Transverse colon (tissue), 4 donors: ENCODE measurements at regions not wholly inside any gene's neighbourhood (a gene's known extent, or its start where the extent isn't known, plus 50 kb on each side); places are given as distances from the start of the nearest gene placed in this dataset.

ENCODE experiments used
- DNase-seq: peaks from one replicate; pipeline ENCODE4 v3.0.0-alpha.2; 2019
- H3K27ac ChIP-seq, 4 donors: fragments of 200-600 bp; sonication (generic); 2 replicates each; pipeline ENCODE4 v1.5.1; 2016 to 2018; ENCODE audit warnings: inconsistent platforms in 4 of 4
- H3K27me3 ChIP-seq: fragments of 200-600 bp; sonication (generic); 2 replicates; pipeline ENCODE4 v1.5.1; 2017; ENCODE audit warnings: inconsistent platforms
- H3K36me3 ChIP-seq, 4 donors: fragments of 200-600 bp; sonication (generic); 2 replicates each; pipeline ENCODE4 v1.5.1; 2017 to 2019; ENCODE audit warnings: inconsistent platforms in 4 of 4
- H3K4me1 ChIP-seq, 4 donors: fragments of 200-600 bp; sonication (generic); 2 replicates each; pipeline ENCODE4 v1.5.1; 2017 to 2020; ENCODE audit warnings: inconsistent platforms in 4 of 4
- H3K4me3 ChIP-seq, 4 donors: fragments of 200-600 bp; sonication (generic); 1 replicate in 1 of 4; 2 replicates in 3 of 4; pipeline versions ENCODE4 v1.5.1 to v1.6.1; 2017 to 2019; ENCODE audit warnings: inconsistent platforms in 4 of 4
- H3K9me3 ChIP-seq, 2 donors: fragments of 200-600 bp; sonication (generic); 2 replicates each; pipeline ENCODE4 v1.5.1; 2017 to 2019; ENCODE audit warnings: inconsistent platforms in 2 of 2
- CTCF ChIP-seq, 5 experiments: fragments of 200-600 bp in 3 of 5; fragments of 450-650 bp in 2 of 5; sonication (generic) in 3 of 5; IDR thresholded peaks; 1 replicate in 2 of 5; 2 replicates in 3 of 5; pipeline ENCODE4 v1.5.1; 2016 to 2017; ENCODE audit warnings: antibody characterized with exemption in 5 of 5, inconsistent platforms in 3 of 5, mild to moderate bottlenecking in 2 of 5, moderate library complexity in 1 of 5
- EP300 ChIP-seq: sonication (generic); formaldehyde crosslinking; IDR thresholded peaks from one replicate; pipeline ENCODE4 v1.6.1; 2017; ENCODE audit warnings: antibody characterized with exemption, low read depth
- POLR2A ChIP-seq: fragments of 450-650 bp; IDR thresholded peaks from one replicate; pipeline ENCODE4 v1.6.1; 2016; ENCODE audit warnings: antibody characterized with exemption, mild to moderate bottlenecking, moderate library complexity
- POLR2AphosphoS5 ChIP-seq, 3 donors: sonication (generic); formaldehyde crosslinking; IDR thresholded peaks; one replicate each; pipeline ENCODE4 v1.6.1; 2016; ENCODE audit warnings: antibody characterized with exemption in 3 of 3
- WGBS, 2 donors: methylation state at CpG; one replicate each; pipeline ENCODE4 v1.1.5; 2018; ENCODE audit warnings: low coverage in 1 of 2; 5-methylcytosine and 5-hydroxymethylcytosine counted together
- in situ Hi-C, 4 donors: fragments of 200-750 bp; cut with MboI; loops; one replicate each; pipeline versions ENCODE4 v1.15.0 to v1.15.1; 2017; ENCODE audit warnings: low sequenced_read_pairs in 3 of 4, low pct_ligation_motif_present in 1 of 4, low pct_unique_long_range_greater_than_20kb in 1 of 4
- intact Hi-C: fragments of 100-400 bp; cut with DNase I; formaldehyde crosslinking; loops from one replicate; pipeline ENCODE4 v1.15.1; 2023; ENCODE audit warnings: low total_unique reads

- H3K4me3 ChIP-seq: no peak overlapping the region
- no peak overlapping the region for H3K27ac ChIP-seq
- in situ Hi-C loops (loop anchor here in 3 of 4 donors (25.0 kb wide), 1 partner anchor 243 kb away; no protein-coding TSS in a partner anchor), intact Hi-C loops (no loop called here)
- no peaks in the 10 kb centered on the region for H3K36me3 ChIP-seq
- WGBS, 2 donors: 87 to 100% methylated on average over 1 to 9 of the region's 9 CpGs
- no peaks in the 10 kb centered on the region for H3K27me3 ChIP-seq
- TF ChIP-seq POLR2A: no peak
- TF ChIP-seq EP300: no peak
- TF ChIP-seq POLR2AphosphoS5 (IDR thresholded peaks at IDR 0.05): no peak
- no peak for TF ChIP-seq CTCF (IDR thresholded peaks at IDR 0.05)
- no peaks in the 10 kb centered on the region for H3K4me1 ChIP-seq
- no peaks in the 10 kb centered on the region for H3K9me3 ChIP-seq
- no peak for DNase-seq
These were observed 50.4 kb upstream of the CACUL1 start for GRCh38 chr10:118805146-118805545.

GRCh38 chr10:118807512-118808305, 52.9 kb upstream of the CACUL1 start:
- intact Hi-C loops: no loop called here

GRCh38 chr10:118808601-118809356, 54.0 kb upstream of the CACUL1 start:
- Histone ChIP-seq H3K9me3 (no peaks in the 10 kb centered on the region), H3K27ac (no peak overlapping the region), H3K4me3 (no peak overlapping the region), H3K36me3 (no peaks in the 10 kb centered on the region), H3K4me1 (no peaks in the 10 kb centered on the region), H3K27me3 (no peaks in the 10 kb centered on the region)
- no peak for TF ChIP-seq POLR2AphosphoS5 (IDR thresholded peaks at IDR 0.05)
- TF ChIP-seq EP300: no peak
- no peak for TF ChIP-seq POLR2A
- no peak for TF ChIP-seq CTCF (IDR thresholded peaks at IDR 0.05)
- DNase-seq: no peak
- in situ Hi-C loops: loop anchor here in 3 of 4 donors (25.0 kb wide), 1 partner anchor 246 kb away; no protein-coding TSS in a partner anchor
- intact Hi-C loops: no loop called here
- WGBS, 2 donors: 93% methylated on average over 21 of the region's 21 CpGs; no CpG with 5 or more reads in 1 of the 2 donors

More at GRCh38 chr10:118807512-118808305, 52.9 kb upstream of the CACUL1 start:
- Histone ChIP-seq H3K4me3 (no peak overlapping the region), H3K4me1 (no peaks in the 10 kb centered on the region), H3K27me3 (no peaks in the 10 kb centered on the region), H3K9me3 (no peaks in the 10 kb centered on the region), H3K36me3 (no peaks in the 10 kb centered on the region), H3K27ac (no peak overlapping the region)
- WGBS, 2 donors: 89 to 90% methylated on average over 8 to 13 of the region's 13 CpGs
- in situ Hi-C loops: loop anchor here in 3 of 4 donors (25.0 kb wide), 1 partner anchor 245 kb away; no protein-coding TSS in a partner anchor
- TF ChIP-seq CTCF (IDR thresholded peaks at IDR 0.05) (no peak), POLR2A (no peak), POLR2AphosphoS5 (IDR thresholded peaks at IDR 0.05) (no peak), EP300 (no peak)
- no peak for DNase-seq
